NCI-H1930 (cell line): ENCODE measurements at regions not wholly inside any gene's neighbourhood (a gene's known extent, or its start where the extent isn't known, plus 50 kb on each side); places are given as distances from the start of the nearest gene placed in this dataset.

Source experiments
- DNase-seq, 2 experiments: peaks; one replicate each; lab custom pipeline; 2025; lab: John Stamatoyannopoulos, UW

DNA sequence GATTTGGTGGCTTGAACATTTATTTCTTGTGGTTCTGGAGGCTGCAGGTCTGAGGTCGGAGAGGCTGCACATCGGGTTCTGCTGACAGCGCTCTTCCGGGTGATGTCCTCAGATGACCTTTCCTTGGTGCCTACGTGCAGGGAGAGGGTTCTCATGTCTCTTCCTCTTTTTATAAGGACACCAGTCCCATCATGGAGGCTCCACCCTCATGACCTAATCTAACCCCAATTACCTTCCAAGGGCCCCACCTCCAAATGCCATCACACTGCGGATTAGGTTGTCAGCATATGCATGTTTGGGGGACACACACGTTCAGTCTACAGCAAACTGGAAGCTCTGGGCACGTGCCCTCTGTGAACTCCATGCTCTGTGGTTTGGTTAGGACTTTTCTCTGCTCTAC is 338.6 kb downstream of the FGF9 start:
- DNase-seq: no peak

GRCh38 chr13:22009937-22010336 is 339.1 kb downstream of the FGF9 start:
- no peak for DNase-seq

DNA sequence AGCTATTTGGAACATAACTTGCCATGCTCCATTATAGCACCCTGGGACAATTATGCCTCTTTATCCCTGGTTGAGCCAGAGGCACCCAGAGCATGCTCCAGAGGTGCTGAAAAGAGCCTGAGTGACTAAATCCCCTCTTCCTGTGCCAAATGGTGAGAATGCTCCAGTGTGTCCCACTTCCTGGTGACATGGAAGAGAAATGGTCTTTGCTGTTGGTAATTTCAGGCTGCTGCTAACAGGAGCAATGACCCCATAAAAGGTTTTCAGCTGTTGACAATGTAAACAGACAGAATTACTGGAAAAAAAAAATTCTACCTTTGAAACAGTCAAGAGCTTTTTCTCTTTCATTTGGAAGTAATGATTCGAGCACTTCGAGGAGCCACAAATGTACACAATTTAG is 341.8 kb downstream of the FGF9 start:
- no peak for DNase-seq

DNA sequence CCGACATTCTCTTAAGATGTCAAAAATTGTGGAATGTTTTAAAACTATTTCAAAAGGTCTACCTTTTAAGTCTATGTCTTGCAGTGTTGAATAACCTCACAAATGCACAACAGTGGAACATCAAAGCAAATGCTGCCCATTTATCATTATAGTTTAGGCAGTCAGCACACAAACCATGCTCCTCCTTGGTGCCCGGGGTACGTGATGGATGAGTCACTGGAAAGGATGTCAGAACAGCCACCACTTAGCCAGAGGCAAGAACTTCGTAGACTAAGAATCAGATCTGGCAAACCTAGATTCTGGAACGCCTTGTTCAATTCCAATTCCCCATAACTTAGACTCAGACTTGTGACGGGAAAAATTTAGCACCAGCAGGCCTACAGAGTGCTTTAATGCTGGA is 343.6 kb downstream of the FGF9 start:
- no peak for DNase-seq

GRCh38 chr13:22017226-22017625 is 346.4 kb downstream of the FGF9 start:
- no peak for DNase-seq

- DNase-seq: no peak
Observed at GRCh38 chr13:22018076-22018835, 347.4 kb downstream of the FGF9 start.

GRCh38 chr13:22018836-22019210 is 347.9 kb downstream of the FGF9 start:
- no peak for DNase-seq

DNA sequence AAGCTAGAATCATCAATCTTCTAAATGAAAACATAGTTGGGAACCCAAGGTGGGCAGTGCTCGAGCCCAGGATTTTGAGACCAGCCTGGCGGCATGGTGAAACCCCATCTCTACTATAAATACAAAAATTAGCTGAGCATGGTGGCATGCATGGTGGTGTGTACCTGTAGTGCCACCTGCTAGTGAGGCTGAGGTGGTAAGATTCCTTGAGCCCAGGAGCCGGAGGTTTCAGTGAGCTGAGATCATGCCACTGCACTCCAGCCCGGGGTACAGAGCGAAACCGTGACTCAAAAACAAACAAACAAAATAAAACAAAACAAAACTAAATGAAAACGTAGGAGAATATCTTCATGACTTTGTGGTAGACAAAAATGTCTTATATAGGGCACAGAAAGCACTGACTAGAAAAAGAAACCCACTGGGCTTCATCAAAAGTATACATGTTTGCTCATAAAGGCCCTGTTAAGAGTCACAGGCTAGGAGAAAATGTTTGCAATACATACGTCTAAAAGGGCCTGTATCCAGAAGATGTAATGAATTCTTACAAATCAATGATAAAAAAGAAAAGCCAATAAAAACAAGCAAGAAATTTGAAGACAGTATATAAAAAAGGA is 353.6 kb downstream of the FGF9 start:
- no peak for DNase-seq

DNA sequence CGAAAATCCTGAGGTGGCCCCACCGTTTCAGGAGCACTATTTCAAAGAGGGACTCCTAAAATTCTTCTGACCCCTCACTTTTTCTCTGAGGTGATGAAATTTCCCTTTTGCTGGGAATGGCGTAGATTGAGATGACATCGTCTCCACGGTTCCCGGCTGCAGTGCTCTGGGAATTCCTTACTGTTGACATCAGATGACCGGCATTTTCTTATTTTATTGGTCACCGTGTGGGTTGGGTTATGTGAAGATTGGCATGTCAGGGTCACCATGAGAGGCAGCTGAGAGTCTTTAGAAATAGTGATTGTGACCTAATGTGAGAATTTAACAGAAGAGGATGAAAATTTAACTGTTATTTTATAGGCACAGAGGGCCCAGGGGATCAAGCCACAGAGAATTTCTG is 356.7 kb downstream of the FGF9 start:
- DNase-seq: no peak

DNA sequence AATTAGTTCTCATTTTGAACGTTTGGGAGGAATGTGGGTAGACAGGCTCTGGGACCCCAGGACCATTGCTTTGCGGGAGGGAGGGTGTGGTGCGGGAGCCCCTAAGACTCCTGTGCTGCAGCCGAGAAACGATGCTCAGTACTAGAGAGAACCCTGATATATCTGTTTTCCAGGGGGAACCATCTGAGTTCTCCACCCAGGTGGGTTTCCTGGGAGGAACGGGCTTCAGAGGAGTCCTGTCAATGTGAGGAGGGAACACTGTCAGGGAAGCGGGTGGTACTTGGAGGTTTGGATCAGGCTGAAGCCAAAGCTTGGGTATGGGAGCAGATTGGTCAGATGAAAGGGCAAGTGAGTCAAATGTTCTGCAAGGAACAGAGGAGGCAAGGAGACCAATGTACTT is 358.0 kb downstream of the FGF9 start:
- DNase-seq: no peak

DNA sequence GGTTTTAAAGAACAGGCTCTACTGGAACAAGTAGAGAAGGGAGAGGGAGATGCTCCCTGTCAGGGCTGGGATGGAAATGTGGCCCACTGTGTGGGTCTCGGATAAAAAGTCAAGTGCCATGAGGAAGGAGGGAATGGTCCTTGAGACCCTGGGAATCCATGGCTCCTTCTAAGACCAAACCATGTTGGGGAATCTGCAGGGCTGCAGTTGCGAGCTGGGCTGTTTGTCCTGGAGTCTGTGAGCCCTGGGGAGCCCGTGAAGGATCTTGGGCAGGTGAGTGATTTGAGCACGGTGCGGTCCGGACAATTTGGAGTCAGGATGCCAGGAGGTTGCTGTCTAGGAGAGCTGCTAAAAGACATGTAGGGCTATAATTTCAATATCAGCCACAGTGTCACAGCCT is 359.4 kb downstream of the FGF9 start:
- DNase-seq: no peak

GRCh38 chr13:22031702-22032286 is 360.9 kb downstream of the FGF9 start:
- no peak for DNase-seq

DNA sequence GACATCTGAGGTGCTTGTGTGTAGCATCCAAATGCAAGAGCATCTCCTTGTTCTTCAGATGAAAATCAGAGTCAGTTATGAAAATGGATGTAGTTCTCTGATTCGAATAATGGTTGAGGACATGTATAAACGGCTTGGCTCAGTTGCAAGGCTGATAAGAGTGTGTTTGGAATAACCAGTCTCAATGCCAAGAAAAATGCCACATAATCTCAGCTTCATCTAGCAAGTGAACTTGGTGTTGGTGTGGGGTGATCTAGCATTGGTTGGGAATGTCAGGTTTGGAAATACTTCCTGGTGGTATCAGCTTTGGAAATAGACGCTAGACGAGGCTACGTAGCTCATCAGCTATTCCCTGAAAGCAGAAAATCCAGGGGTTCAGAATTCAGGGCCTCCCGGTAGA is 362.0 kb downstream of the FGF9 start:
- DNase-seq: no peak

- DNase-seq: no peak
Observed at GRCh38 chr13:22039961-22040360, 369.1 kb downstream of the FGF9 start.

DNA sequence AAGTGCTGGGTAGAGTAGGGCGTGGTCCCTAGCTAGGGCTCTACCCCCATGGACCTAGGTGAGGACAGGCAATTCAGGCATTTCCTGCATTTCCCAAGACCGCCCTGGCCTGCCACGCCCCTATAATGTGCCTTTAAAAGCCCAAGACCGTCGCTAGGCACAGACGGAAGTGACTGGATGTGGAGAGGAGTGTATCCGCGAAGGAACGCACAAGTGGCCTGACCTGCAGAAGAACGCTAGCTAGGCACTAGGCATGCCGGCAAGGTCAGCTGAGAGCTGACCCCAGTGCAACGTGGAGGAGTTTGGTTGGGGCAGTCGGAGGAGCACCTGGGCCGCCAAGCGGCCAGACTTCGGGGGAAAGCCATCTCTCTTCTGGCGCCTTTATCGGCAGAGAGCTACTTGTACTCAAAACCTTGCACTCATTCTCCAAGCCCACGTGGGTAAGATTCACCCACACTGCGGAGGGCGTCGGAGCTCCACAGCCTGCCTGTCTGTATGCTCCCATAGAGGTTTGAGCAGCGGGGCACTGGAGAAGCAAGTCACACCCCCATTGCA is 370.0 kb downstream of the FGF9 start:
- DNase-seq: no peak

DNA sequence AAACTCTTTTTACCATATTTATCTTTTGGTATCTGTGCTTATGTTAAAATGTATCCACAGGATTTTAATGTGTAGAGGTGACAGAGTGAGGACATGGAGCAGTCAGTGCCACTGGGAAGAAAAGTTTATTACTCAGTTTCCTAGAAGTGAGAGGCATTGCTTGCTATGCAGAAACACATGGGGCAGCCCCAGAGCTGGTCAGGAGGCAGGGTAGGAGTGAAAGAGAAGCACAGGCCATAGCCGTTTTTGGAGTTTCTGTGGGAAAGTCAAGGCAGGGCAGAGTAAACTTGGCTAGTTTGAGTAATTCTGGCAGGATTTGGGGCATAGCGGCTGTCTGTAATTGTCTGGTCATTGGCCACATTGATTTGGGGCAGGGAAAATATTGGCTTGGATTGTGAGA is 370.9 kb downstream of the FGF9 start:
- DNase-seq: no peak

DNA sequence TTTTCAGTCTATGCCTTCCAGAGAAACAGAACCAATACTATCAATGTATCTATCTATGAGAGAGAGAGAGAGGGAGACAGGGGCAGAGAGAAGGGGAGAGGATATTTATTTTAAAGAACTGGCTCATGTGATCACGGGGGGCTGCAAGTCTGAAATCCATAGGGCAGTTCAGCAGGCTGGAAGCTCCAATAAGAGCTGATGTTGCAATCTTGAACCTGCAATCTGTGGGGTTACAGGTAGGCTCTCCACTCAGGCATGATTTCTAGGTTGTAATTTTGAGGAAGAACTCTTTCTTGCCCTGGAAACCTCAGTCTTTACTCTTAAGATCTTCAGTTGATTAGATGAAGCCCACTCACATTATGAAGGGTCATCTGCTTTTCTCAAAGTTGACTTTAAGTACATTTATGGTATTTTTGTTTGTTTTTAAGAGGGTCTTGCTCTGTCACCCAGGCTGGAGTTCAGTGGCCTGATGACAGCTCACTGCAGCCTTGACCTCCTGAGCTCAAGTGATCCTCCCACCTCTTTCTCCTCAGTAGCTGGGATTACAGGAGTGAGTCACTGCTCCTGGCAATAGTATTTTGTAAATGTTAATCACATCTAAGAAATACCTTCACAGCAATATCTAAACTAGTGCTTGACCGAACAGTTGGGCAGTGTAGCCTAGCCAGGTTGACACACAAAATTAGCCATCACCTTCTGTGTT is 376.4 kb downstream of the FGF9 start:
- no peak for DNase-seq

DNA sequence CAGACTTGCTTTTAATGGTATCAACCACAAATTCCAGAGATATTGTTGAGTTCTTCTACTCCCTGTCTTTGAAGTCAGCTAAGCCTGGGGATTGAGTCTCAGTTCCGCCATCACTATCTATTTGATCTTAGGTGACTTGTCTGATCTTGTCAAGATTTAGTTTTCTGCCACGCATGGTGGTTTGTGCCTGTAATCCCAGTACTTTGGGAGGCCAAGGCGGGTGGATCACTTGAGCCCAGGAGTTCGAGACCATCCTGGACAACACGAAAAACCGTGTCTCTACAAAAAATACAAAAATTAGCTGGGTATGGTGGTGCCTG is 376.9 kb downstream of the FGF9 start:
- DNase-seq: no peak

DNA sequence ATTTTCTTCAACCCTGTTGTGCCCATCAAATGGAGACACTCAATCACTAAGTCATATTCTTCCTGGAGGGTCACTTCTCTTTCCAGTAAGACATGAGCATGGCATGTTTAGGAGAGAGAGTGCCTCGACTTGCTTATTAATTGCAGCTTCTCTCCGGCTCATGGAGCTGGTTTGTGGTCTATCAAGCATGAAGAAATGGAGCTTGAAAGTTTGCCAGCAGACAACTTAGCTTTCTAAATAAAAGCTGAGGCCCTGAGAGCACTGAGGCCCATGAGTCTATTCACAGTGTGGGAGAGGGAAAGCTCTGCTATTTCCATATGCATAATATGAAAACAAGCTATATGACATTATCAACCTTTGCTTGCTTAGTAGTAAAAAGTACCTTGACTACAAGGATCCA is 378.5 kb downstream of the FGF9 start:
- no peak for DNase-seq

DNA sequence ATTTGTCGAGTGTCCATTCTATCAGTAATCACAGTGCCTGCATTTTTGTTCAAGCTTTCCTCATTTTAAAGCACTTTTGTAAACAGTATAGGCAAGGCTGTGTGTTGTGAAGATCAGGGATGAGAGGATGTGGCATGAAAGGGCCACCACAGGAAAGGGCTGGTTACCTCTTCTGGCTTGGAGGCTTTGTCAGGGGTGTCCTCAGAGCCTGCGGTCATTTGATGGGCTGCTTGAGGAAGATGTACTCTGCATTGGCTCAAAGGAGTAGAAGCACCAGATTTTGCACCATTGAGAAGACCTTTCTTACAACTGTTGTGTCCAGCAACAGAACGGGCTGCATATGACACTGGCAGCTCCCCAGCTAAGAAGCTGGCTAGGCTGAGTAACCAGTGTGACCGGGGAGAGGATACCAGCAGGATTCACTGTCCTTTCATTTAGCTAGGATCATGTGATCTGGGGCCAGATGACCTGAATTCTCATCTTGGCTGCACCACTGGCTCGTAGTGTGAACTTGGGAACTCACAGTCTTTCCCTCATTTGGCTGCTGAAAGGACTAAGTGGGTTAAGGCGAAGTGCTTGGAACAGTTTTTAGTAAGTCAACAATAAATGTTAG is 380.2 kb downstream of the FGF9 start:
- DNase-seq: no peak

DNA sequence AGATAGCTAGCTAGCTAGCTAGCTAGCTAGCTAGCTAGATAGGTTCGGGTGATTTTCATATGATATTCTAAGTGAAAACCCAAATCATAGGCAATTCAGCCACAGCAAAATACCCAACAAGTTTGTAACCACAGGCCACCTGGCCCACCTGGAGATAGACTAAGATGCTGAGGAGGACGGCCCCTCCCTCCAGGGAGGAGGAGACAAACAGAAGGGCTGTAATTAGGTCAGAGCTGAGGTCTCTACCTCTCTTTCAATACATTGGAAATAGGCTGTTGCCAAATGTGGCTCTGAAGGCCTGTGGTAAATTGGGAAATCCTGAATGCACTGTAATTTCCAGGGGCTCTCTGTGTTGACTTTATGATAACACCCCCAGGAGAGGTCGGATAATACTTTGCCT is 382.2 kb downstream of the FGF9 start:
- no peak for DNase-seq

DNA sequence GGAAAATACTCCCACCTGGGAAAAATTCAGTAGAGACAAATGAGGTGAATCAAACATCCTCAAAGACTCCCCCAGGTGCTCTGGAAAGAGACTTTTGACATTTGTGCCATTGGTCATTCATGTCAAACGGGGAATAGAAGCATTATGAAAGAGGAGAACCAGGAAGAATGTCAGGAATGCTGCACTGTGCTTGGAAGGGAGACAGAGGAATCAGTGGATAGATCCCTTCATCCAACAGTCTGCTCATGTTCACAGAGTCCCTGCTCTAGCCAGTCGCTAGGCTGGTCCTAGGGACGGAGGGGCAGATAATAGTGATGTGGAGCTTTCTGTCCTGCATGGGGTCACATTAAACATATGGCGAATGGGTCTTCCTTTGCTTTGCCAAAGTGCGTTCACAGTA is 384.4 kb downstream of the FGF9 start:
- DNase-seq: no peak

- no peak for DNase-seq
Observed at GRCh38 chr13:22060187-22060586, 389.3 kb downstream of the FGF9 start.
